Liver (tissue), 8 donors: ENCODE measurements at regions not wholly inside any gene's neighbourhood (a gene's known extent, or its start where the extent isn't known, plus 50 kb on each side); places are given as distances from the start of the nearest gene placed in this dataset.

Source experiments
- DNase-seq: peaks from one replicate; pipeline ENCODE4 v3.0.0-alpha.2; 2017; ENCODE audit warnings: low spot score
- H3K27ac ChIP-seq, 2 donors: one replicate each; pipeline ENCODE4 v1.7.0; 2013; ENCODE audit warnings: inconsistent platforms in 2 of 2, low read length in 2 of 2, control low read depth in 1 of 2, low read depth in 1 of 2, mild to moderate bottlenecking in 1 of 2
- H3K27me3 ChIP-seq, 4 donors: one replicate each; pipeline versions ENCODE4 v1.6.1 to v1.7.0; 2013; ENCODE audit warnings: low read length in 3 of 4, inconsistent platforms in 1 of 4, mild to moderate bottlenecking in 1 of 4, moderate library complexity in 1 of 4; ENCODE audit not compliant: control insufficient read depth in 4 of 4, insufficient read depth in 4 of 4
- H3K36me3 ChIP-seq, 4 donors: one replicate each; pipeline versions ENCODE4 v1.6.1 to v1.7.0; 2013; ENCODE audit warnings: low read length in 3 of 4, mild to moderate bottlenecking in 3 of 4, low read depth in 1 of 4, moderate library complexity in 1 of 4; ENCODE audit not compliant: control insufficient read depth in 4 of 4, insufficient read depth in 3 of 4
- H3K4me1 ChIP-seq, 4 donors: one replicate each; pipeline versions ENCODE4 v1.6.1 to v1.7.0; 2013; ENCODE audit warnings: low read length in 3 of 4, mild to moderate bottlenecking in 3 of 4, moderate library complexity in 1 of 4; ENCODE audit not compliant: control insufficient read depth in 4 of 4, insufficient read depth in 4 of 4
- H3K4me3 ChIP-seq, 3 donors: one replicate each; pipeline versions ENCODE4 v1.6.1 to v1.7.0; 2013; ENCODE audit warnings: low read length in 3 of 3, control low read depth in 1 of 3, low read depth in 1 of 3, mild to moderate bottlenecking in 1 of 3
- H3K9ac ChIP-seq, 2 donors: one replicate each; pipeline ENCODE4 v1.7.0; 2013; ENCODE audit warnings: low read length in 2 of 2, mild to moderate bottlenecking in 2 of 2, moderate library complexity in 2 of 2, control low read depth in 1 of 2, low read depth in 1 of 2
- H3K9me3 ChIP-seq, 4 donors: one replicate each; pipeline versions ENCODE4 v1.6.1 to v1.7.0; 2013; ENCODE audit warnings: low read length in 3 of 4; ENCODE audit not compliant: control insufficient read depth in 4 of 4
- ATF3 ChIP-seq: IDR thresholded peaks from 2 replicates; pipeline ENCODE4 v1.6.1; 2016; ENCODE audit warnings: antibody characterized with exemption
- CTCF ChIP-seq: fragments of 150-350 bp; IDR thresholded peaks from 2 replicates; pipeline ENCODE4 v1.5.1; 2017; ENCODE audit warnings: improper control_type of control experiment, low read depth, low read length; ENCODE audit not compliant: missing input control
- EGR1 ChIP-seq, 2 donors: IDR thresholded peaks; 2 replicates each; pipeline ENCODE4 v1.6.1; 2016 to 2018; ENCODE audit warnings: antibody characterized with exemption in 2 of 2, low read depth in 2 of 2
- FOXA1 ChIP-seq: IDR thresholded peaks from 2 replicates; pipeline ENCODE4 v1.6.1; 2016; ENCODE audit warnings: antibody characterized with exemption
- HNF4A ChIP-seq, 2 donors: conservative IDR thresholded peaks; 2 replicates each; pipeline ENCODE4 v1.6.1; 2016; ENCODE audit warnings: antibody characterized with exemption in 2 of 2, mild to moderate bottlenecking in 2 of 2
- MAX ChIP-seq: IDR thresholded peaks from 2 replicates; pipeline ENCODE4 v1.6.1; 2016; ENCODE audit warnings: antibody characterized with exemption
- NR2F2 ChIP-seq: IDR thresholded peaks from 2 replicates; pipeline ENCODE4 v1.6.1; 2016; ENCODE audit warnings: antibody characterized with exemption
- REST ChIP-seq: IDR thresholded peaks from 2 replicates; pipeline ENCODE4 v1.6.1; 2016; ENCODE audit warnings: antibody characterized with exemption, mild to moderate bottlenecking
- RXRA ChIP-seq, 2 donors: IDR thresholded peaks; 2 replicates each; pipeline ENCODE4 v1.6.1; 2017 to 2018; ENCODE audit warnings: antibody characterized with exemption in 2 of 2, mild to moderate bottlenecking in 1 of 2
- TAF1 ChIP-seq: conservative IDR thresholded peaks from 2 replicates; pipeline ENCODE4 v1.6.1; 2016; ENCODE audit warnings: antibody characterized with exemption, mild to moderate bottlenecking
- WGBS: extraction: QIAGEN DNeasy Blood & Tissue Kit; methylation state at CpG from one replicate; pipeline ENCODE4 v1.1.7; 2013; 5-methylcytosine and 5-hydroxymethylcytosine counted together
- TF ChIP-seq, protein P1 (sequence below): IDR thresholded peaks from 2 replicates; pipeline ENCODE4 v1.6.1; 2016; ENCODE audit warnings: antibody characterized with exemption
- donor health status: healthy.
- donor health status: healthy.
- donor health status: healthy.
- donor health status: healthy.
- donor health status: healthy.

DNA sequence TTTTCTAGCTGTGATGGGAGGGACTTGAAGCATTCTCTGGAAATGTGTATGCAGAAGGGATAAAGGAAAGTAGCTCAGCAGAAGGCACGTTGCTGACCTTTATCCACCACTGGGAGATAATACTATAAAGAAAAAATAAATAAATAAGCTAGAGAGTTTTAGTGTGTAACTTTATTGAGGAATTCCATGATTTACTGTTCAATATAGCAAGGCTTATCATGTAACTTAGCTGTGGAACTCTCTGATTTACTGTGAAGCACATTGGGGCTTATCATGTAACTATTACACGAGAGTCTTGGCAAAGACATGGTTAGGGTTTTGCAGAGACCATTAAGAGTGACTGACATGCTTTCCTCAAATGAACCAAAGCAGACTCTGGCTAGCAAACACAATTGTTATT lies 316.1 kb upstream of the SNX7 start (continued):
- no peak for TF ChIP-seq CTCF

DNA sequence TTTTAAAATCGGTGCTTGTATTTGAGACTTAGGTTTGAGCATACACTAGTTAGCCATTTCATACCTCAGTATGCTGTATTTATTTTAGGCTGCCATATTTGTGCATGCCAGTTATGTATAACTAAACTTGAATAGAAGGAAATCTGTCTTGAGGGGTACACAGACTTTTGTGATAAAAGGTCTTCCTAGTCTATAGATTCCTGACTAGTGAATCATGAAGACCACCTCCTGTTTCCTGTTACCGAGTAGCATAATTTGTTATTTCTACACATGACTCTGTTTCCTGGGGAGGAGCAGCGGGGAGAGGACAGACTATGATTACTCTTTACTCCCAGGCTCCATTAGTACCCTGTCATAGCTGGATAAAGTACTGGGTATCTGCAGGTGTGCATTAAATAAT lies 316.8 kb upstream of the SNX7 start:
- no peaks in the 10 kb centered on the region for H3K36me3 ChIP-seq
- H3K27me3 ChIP-seq, result no peaks in the 10 kb centered on the region
- H3K9me3 ChIP-seq, result no peaks in the 10 kb centered on the region
- TF ChIP-seq TAF1, result no peak
- no peak for TF ChIP-seq RXRA (IDR thresholded peaks at IDR 0.05)
- no peak for TF ChIP-seq HNF4A (conservative IDR thresholded peaks at IDR 0.05)
- no peak for TF ChIP-seq EGR1 (IDR thresholded peaks at IDR 0.05; ENCODE audit: low read depth in 2 of 2)
- TF ChIP-seq, protein P1, sequence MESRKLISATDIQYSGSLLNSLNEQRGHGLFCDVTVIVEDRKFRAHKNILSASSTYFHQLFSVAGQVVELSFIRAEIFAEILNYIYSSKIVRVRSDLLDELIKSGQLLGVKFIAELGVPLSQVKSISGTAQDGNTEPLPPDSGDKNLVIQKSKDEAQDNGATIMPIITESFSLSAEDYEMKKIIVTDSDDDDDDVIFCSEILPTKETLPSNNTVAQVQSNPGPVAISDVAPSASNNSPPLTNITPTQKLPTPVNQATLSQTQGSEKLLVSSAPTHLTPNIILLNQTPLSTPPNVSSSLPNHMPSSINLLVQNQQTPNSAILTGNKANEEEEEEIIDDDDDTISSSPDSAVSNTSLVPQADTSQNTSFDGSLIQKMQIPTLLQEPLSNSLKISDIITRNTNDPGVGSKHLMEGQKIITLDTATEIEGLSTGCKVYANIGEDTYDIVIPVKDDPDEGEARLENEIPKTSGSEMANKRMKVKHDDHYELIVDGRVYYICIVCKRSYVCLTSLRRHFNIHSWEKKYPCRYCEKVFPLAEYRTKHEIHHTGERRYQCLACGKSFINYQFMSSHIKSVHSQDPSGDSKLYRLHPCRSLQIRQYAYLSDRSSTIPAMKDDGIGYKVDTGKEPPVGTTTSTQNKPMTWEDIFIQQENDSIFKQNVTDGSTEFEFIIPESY, result no peak
- TF ChIP-seq FOXA1, result no peak
- no peak for TF ChIP-seq ATF3
- TF ChIP-seq CTCF, result no peak
- no peak for TF ChIP-seq REST
- TF ChIP-seq NR2F2, result no peak
- no peaks in the 10 kb centered on the region for H3K4me1 ChIP-seq
- no peak for DNase-seq
- WGBS, result 78% methylated on average over 3 of the region's 3 CpGs
- no peak overlapping the region for H3K4me3 ChIP-seq
- no peak overlapping the region for H3K9ac ChIP-seq
- H3K27ac ChIP-seq, result no peak overlapping the region

DNA sequence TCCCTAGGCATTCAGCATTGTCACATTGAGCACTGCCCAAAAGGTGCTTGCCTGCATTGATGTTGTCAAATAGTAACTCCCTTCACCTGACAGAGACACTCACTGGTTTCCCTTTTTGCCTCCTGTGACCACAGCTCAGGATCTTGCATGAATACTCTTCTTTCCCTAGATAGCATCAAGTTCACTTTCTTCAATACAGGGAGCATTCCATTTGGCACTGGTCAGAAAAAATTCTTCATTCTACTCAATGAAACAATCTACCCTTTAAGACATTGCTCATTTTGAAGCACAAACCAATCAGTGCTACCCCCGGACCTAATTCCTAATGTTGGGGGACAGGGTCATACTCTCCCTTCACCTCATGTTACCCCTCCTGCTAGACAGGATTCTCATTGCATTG lies 319.0 kb upstream of the SNX7 start:
- H3K27ac ChIP-seq, result no peak overlapping the region
- no peaks in the 10 kb centered on the region for H3K27me3 ChIP-seq
- H3K4me3 ChIP-seq, result no peak overlapping the region
- no peak for TF ChIP-seq HNF4A (conservative IDR thresholded peaks at IDR 0.05)
- TF ChIP-seq MAX, result no peak
- no peaks in the 10 kb centered on the region for H3K4me1 ChIP-seq
- WGBS, result 74% methylated on average over 1 of the region's 1 CpG
- DNase-seq, result no peak
- H3K36me3 ChIP-seq, result no peaks in the 10 kb centered on the region
- H3K9ac ChIP-seq, result no peak overlapping the region
- no peaks in the 10 kb centered on the region for H3K9me3 ChIP-seq
